HG02623 (cell line): ENCODE measurements at regions not wholly inside any gene's neighbourhood (a gene's known extent, or its start where the extent isn't known, plus 50 kb on each side); places are given as distances from the start of the nearest gene placed in this dataset.
A peak's percentile ranks its signal among the peaks of the same experiment; 100 is the strongest.
"Not testable (repeated sequence)": the region's sequence is repeated elsewhere in the genome, so short reads cannot be mapped to it uniquely, and the experiment has no call there.

Source experiments
- ATAC-seq: cut with Tn5 transposase; IDR thresholded peaks from one replicate; pipeline ENCODE4 v1.9.1; 2021; ENCODE audit warnings: moderate library complexity; ENCODE audit not compliant: unreplicated experiment

- no peak for ATAC-seq
Measured at GRCh38 chr15:69704700-69705099, 252.1 kb downstream of the RPLP1 start.

- no peak for ATAC-seq
Measured at GRCh38 chr15:69706353-69707097, 253.9 kb downstream of the RPLP1 start.

- not testable (repeated sequence) for ATAC-seq
Measured at GRCh38 chr15:69707241-69707640, 254.6 kb downstream of the RPLP1 start.

- not testable (repeated sequence) for ATAC-seq
Measured at GRCh38 chr15:69708436-69709122, 256.0 kb downstream of the RPLP1 start.

GRCh38 chr15:69712991-69713390 lies 260.4 kb downstream of the RPLP1 start:
- no peak for ATAC-seq

GRCh38 chr15:69713726-69714559 lies 261.3 kb downstream of the RPLP1 start:
- ATAC-seq, result peak; percentile 81

GRCh38 chr15:69715210-69715609 lies 262.6 kb downstream of the RPLP1 start:
- no peak for ATAC-seq

- no peak for ATAC-seq
Measured at GRCh38 chr15:69718436-69718835, 265.8 kb downstream of the RPLP1 start.

GRCh38 chr15:69718916-69719315 lies 266.3 kb downstream of the RPLP1 start:
- no peak for ATAC-seq

- no peak for ATAC-seq
Measured at GRCh38 chr15:69719527-69720240, 267.1 kb downstream of the RPLP1 start.

GRCh38 chr15:69720536-69720935 lies 267.9 kb downstream of the RPLP1 start:
- no peak for ATAC-seq

- no peak for ATAC-seq
Measured at GRCh38 chr15:69722924-69723323, 270.3 kb downstream of the RPLP1 start.

- ATAC-seq, result no peak
Measured at GRCh38 chr15:69723404-69724096, 270.9 kb downstream of the RPLP1 start.

- no peak for ATAC-seq
Measured at GRCh38 chr15:69724333-69724732, 271.7 kb downstream of the RPLP1 start.

GRCh38 chr15:69725275-69725674 lies 272.7 kb downstream of the RPLP1 start:
- ATAC-seq, result no peak

GRCh38 chr15:69725957-69726356 lies 273.3 kb downstream of the RPLP1 start:
- no peak for ATAC-seq

GRCh38 chr15:69727121-69727924 lies 274.7 kb downstream of the RPLP1 start:
- ATAC-seq, result no peak

- ATAC-seq, result no peak
Measured at GRCh38 chr15:69729167-69729748, 276.6 kb downstream of the RPLP1 start.
